ENCODE measurements at regions not wholly inside any gene's neighbourhood (a gene's known extent, or its start where the extent isn't known, plus 50 kb on each side); places are given as distances from the start of the nearest gene placed in this dataset.

- Mint-ChIP-seq H3K36me3 (peaks cover 0 to 13% (median 5%) of the 10 kb centered on the region in 3 donors), H3K4me1 (peaks cover 19 to 50% (median 25%) of the 10 kb centered on the region in 3 donors), H3K4me3 (peak overlapping the region; percentile 28 to 77 (median 66)), H3K27ac (peak overlapping the region in 2 of 8 donors; percentile 3 to 40), H3K27me3 (peaks cover 0 to 26% of the 10 kb centered on the region in 2 donors), H3K9me3 (peaks cover 0 to 4% (median 0%) of the 10 kb centered on the region in 5 donors)
- Histone ChIP-seq H3K9me3 (ENCODE audit: low read length) (no peaks in the 10 kb centered on the region), H3K27me3 (ENCODE audit: insufficient read depth, low read length, poor library complexity, severe bottlenecking) (no peaks in the 10 kb centered on the region), H3K4me3 (ENCODE audit: low read length) (peak overlapping the region; percentile 27), H3K36me3 (ENCODE audit: insufficient read depth, low read length) (no peaks in the 10 kb centered on the region), H3K27ac (ENCODE audit: low read depth, low read length) (no peak overlapping the region), H3K4me1 (ENCODE audit: insufficient read depth, low read length) (peaks cover 8% of the 10 kb centered on the region)
- POLR2A ChIA-PET: no interaction called here
- no peak for DNase-seq
- CTCF ChIA-PET: no interaction called here
Observed at GRCh38 chr10:60572511-60573194, 183.0 kb upstream of the ANK3 start.

DNA sequence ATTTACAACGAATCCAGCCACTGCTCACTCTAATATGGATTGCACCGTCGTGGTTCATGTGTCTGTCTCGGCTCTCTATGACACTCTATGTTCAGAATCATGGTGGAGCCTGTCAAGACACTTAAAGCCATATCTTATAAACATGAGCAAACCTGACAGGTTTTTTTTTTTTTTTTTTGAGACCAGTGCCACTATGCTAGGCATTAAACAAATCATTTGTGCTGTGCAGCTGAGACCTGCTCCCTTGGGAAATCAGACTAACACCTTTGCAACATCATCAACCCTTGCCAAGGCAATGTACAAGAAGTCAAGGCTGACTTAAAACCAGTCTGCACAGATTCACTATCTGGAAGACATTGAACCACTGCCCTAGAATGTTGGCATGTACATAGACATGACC, 181.2 kb upstream of the ANK3 start:
- H3K9me3 ChIP-seq (ENCODE audit: low read length): no peaks in the 10 kb centered on the region
- no peaks in the 10 kb centered on the region for H3K36me3 ChIP-seq (ENCODE audit: insufficient read depth, low read length)
- no peaks in the 10 kb centered on the region for H3K27me3 ChIP-seq (ENCODE audit: insufficient read depth, low read length, poor library complexity, severe bottlenecking)
- H3K27ac ChIP-seq (ENCODE audit: low read depth, low read length): no peak overlapping the region
- DNase-seq: no peak
- Mint-ChIP-seq H3K4me3 (no peak overlapping the region), H3K4me1 (peaks cover 15 to 53% (median 16%) of the 10 kb centered on the region in 3 donors), H3K27ac (no peak overlapping the region), H3K9me3 (peaks cover 0 to 3% (median 0%) of the 10 kb centered on the region in 5 donors), H3K36me3 (peaks cover 0 to 11% (median 9%) of the 10 kb centered on the region in 3 donors), H3K27me3 (peaks cover 0 to 26% of the 10 kb centered on the region in 2 donors)
- ChIA-PET CTCF (no interaction called here), POLR2A (no interaction called here)
- peaks cover 8% of the 10 kb centered on the region for H3K4me1 ChIP-seq (ENCODE audit: insufficient read depth, low read length)
- H3K4me3 ChIP-seq (ENCODE audit: low read length): no peak overlapping the region

DNA sequence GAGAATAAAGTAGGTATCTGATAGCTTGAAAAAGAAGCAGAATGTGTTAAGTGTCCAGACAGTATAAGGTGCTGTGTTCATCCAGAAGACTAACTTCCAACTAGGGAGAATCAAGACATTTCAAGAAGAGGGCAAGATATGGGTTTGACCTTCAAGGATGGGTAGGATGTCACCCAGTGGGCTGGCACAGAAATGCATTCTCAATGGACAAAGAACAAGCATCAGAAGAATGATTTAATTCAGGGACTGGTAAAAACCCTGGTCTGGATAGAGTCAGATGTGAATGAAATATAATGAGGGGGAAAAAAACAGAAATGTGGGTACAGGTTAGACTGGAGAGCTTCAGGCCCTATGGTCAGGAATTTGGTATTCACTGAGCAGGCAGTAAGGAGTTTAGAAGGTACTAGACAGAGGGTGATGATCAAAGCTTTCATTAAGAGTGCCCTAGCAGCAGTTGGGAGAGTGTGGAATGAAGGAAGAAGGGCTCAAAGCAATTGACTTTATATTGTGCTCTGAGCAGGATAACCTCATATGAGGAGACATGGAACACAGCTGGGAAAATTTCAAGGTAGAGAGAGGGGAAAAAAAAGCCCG, 180.7 kb upstream of the ANK3 start:
- no peaks in the 10 kb centered on the region for H3K27me3 ChIP-seq (ENCODE audit: insufficient read depth, low read length, poor library complexity, severe bottlenecking)
- Mint-ChIP-seq H3K4me3 (no peak overlapping the region), H3K36me3 (peaks cover 0 to 11% (median 9%) of the 10 kb centered on the region in 3 donors), H3K27ac (no peak overlapping the region), H3K4me1 (peaks cover 15 to 52% (median 16%) of the 10 kb centered on the region in 3 donors), H3K27me3 (peaks cover 0 to 26% of the 10 kb centered on the region in 2 donors), H3K9me3 (peaks cover 0 to 3% (median 0%) of the 10 kb centered on the region in 5 donors)
- H3K27ac ChIP-seq (ENCODE audit: low read depth, low read length): no peak overlapping the region
- POLR2A ChIA-PET: no interaction called here
- H3K4me1 ChIP-seq (ENCODE audit: insufficient read depth, low read length): peaks cover 8% of the 10 kb centered on the region
- no peak overlapping the region for H3K4me3 ChIP-seq (ENCODE audit: low read length)
- DNase-seq: no peak
- CTCF ChIA-PET: no interaction called here
- no peaks in the 10 kb centered on the region for H3K9me3 ChIP-seq (ENCODE audit: low read length)
- H3K36me3 ChIP-seq (ENCODE audit: insufficient read depth, low read length): no peaks in the 10 kb centered on the region

DNA sequence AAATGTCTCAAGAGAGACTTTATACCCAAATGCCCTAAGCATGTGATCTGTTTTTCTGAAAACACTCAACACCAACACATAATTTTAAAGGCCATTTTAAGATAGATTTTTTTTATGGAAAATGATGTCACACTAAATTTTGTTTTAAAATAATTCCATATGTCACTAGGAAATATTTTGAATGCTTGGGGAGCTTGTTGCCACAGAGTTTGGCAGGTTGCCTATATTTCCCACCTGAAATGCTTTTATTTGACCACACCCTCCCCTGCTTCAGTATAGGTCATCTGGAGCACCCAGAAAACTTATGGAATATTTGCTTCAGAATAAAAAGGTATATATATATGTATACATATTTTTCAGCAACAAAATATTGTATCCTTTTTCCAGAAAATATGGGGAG, 180.0 kb upstream of the ANK3 start:
- H3K4me1 Mint-ChIP-seq: peaks cover 15 to 52% (median 16%) of the 10 kb centered on the region in 3 donors
- POLR2A ChIA-PET: no interaction called here
- CTCF ChIA-PET: no interaction called here

GRCh38 chr10:60566096-60566495, 176.4 kb upstream of the ANK3 start:
- Histone ChIP-seq H3K27ac (ENCODE audit: low read depth, low read length) (no peak overlapping the region), H3K4me1 (ENCODE audit: insufficient read depth, low read length) (no peaks in the 10 kb centered on the region), H3K27me3 (ENCODE audit: insufficient read depth, low read length, poor library complexity, severe bottlenecking) (no peaks in the 10 kb centered on the region), H3K36me3 (ENCODE audit: insufficient read depth, low read length) (no peaks in the 10 kb centered on the region), H3K4me3 (ENCODE audit: low read length) (no peak overlapping the region), H3K9me3 (ENCODE audit: low read length) (no peaks in the 10 kb centered on the region)
- ChIA-PET POLR2A (no interaction called here), CTCF (no interaction called here)
- Mint-ChIP-seq H3K36me3 (peaks cover 0 to 13% (median 9%) of the 10 kb centered on the region in 3 donors), H3K4me3 (no peak overlapping the region), H3K27me3 (peaks cover 0 to 8% of the 10 kb centered on the region in 2 donors), H3K27ac (no peak overlapping the region), H3K9me3 (peaks cover 0 to 3% (median 0%) of the 10 kb centered on the region in 5 donors), H3K4me1 (peaks cover 0 to 30% (median 3%) of the 10 kb centered on the region in 3 donors)
- no peak for DNase-seq

More for the DNA sequence above, 180.0 kb upstream of the ANK3 start:
- H3K4me3 ChIP-seq (ENCODE audit: low read length): no peak overlapping the region
- Mint-ChIP-seq H3K36me3 (peaks cover 0 to 13% (median 9%) of the 10 kb centered on the region in 3 donors), H3K27ac (no peak overlapping the region), H3K9me3 (peaks cover 0 to 3% (median 0%) of the 10 kb centered on the region in 5 donors), H3K4me3 (no peak overlapping the region), H3K27me3 (peaks cover 0 to 26% of the 10 kb centered on the region in 2 donors)
- H3K4me1 ChIP-seq (ENCODE audit: insufficient read depth, low read length): peaks cover 8% of the 10 kb centered on the region
- H3K9me3 ChIP-seq (ENCODE audit: low read length): no peaks in the 10 kb centered on the region
- no peak for DNase-seq
- no peak overlapping the region for H3K27ac ChIP-seq (ENCODE audit: low read depth, low read length)
- H3K36me3 ChIP-seq (ENCODE audit: insufficient read depth, low read length): no peaks in the 10 kb centered on the region
- H3K27me3 ChIP-seq (ENCODE audit: insufficient read depth, low read length, poor library complexity, severe bottlenecking): no peaks in the 10 kb centered on the region

DNA sequence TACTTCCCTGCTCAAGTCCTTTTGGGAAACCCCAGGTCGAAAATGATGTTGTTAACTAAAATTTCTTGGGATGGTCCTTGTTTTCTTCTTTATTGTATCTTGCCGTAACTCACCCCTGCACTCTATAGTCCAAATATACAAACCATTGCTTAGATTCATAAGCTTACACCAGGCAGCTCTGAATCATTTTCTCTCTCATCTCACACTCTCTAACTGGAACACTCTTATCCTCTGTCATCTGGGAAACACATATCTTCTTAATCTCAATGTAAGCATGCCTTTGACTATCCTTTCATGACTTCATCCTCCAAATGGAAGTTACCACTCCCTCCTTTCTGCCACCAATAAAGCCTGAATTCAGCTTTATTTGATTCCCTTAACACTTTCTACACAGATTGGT, 175.8 kb upstream of the ANK3 start:
- ChIA-PET POLR2A (no interaction called here), CTCF (no interaction called here)
- Histone ChIP-seq H3K27ac (ENCODE audit: low read depth, low read length) (no peak overlapping the region), H3K36me3 (ENCODE audit: insufficient read depth, low read length) (no peaks in the 10 kb centered on the region), H3K27me3 (ENCODE audit: insufficient read depth, low read length, poor library complexity, severe bottlenecking) (no peaks in the 10 kb centered on the region), H3K4me1 (ENCODE audit: insufficient read depth, low read length) (no peaks in the 10 kb centered on the region), H3K9me3 (ENCODE audit: low read length) (no peaks in the 10 kb centered on the region), H3K4me3 (ENCODE audit: low read length) (no peak overlapping the region)
- Mint-ChIP-seq H3K4me3 (no peak overlapping the region), H3K36me3 (peaks cover 0 to 13% (median 9%) of the 10 kb centered on the region in 3 donors), H3K27me3 (peaks cover 0 to 6% of the 10 kb centered on the region in 2 donors), H3K9me3 (peaks cover 0 to 3% (median 0%) of the 10 kb centered on the region in 5 donors), H3K4me1 (peaks cover 0 to 28% (median 3%) of the 10 kb centered on the region in 3 donors), H3K27ac (no peak overlapping the region)
- no peak for DNase-seq

DNA sequence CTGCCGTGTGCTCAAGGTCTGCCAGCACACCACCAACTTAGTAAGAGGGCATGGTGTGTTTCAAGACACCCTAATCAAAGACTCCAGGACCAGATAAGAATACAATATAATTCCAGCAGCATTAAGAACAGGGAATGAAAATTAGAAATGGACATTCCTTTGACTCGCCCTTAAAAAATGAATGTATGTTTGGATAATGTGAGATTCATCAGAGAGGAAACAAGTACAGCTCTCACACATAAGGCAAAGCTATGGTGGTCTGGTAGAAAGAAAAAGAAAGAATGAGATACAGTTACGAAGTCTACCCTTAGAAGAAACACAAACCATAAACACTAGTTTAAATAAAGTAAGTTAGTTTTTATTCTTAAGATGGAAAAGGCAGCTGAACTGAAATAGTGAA, 174.8 kb upstream of the ANK3 start:
- no peaks in the 10 kb centered on the region for H3K9me3 ChIP-seq (ENCODE audit: low read length)
- H3K9me3 Mint-ChIP-seq: peaks cover 0 to 3% (median 0%) of the 10 kb centered on the region in 5 donors
- no peaks in the 10 kb centered on the region for H3K36me3 ChIP-seq (ENCODE audit: insufficient read depth, low read length)
- no peak overlapping the region for H3K4me3 Mint-ChIP-seq
- ChIA-PET POLR2A (no interaction called here), CTCF (no interaction called here)
- no peaks in the 10 kb centered on the region for H3K4me1 ChIP-seq (ENCODE audit: insufficient read depth, low read length)
- no peak for DNase-seq
- H3K36me3 Mint-ChIP-seq: peaks cover 0 to 9% (median 7%) of the 10 kb centered on the region in 3 donors
- H3K27me3 Mint-ChIP-seq: no peaks in the 10 kb centered on the region
- H3K27ac Mint-ChIP-seq: no peak overlapping the region
- no peak overlapping the region for H3K27ac ChIP-seq (ENCODE audit: low read depth, low read length)
- H3K27me3 ChIP-seq (ENCODE audit: insufficient read depth, low read length, poor library complexity, severe bottlenecking): no peaks in the 10 kb centered on the region
- H3K4me3 ChIP-seq (ENCODE audit: low read length): no peak overlapping the region
- H3K4me1 Mint-ChIP-seq: peaks cover 0 to 22% (median 3%) of the 10 kb centered on the region in 3 donors

- Mint-ChIP-seq H3K4me1 (peaks cover 0 to 3% (median 0%) of the 10 kb centered on the region in 3 donors), H3K27ac (no peak overlapping the region), H3K9me3 (no peaks in the 10 kb centered on the region), H3K4me3 (no peak overlapping the region), H3K36me3 (peaks cover 0 to 7% (median 0%) of the 10 kb centered on the region in 3 donors), H3K27me3 (no peaks in the 10 kb centered on the region)
- no peak for DNase-seq
- Histone ChIP-seq H3K36me3 (ENCODE audit: insufficient read depth, low read length) (no peaks in the 10 kb centered on the region), H3K4me3 (ENCODE audit: low read length) (no peak overlapping the region), H3K9me3 (ENCODE audit: low read length) (no peaks in the 10 kb centered on the region), H3K27me3 (ENCODE audit: insufficient read depth, low read length, poor library complexity, severe bottlenecking) (no peaks in the 10 kb centered on the region), H3K27ac (ENCODE audit: low read depth, low read length) (no peak overlapping the region), H3K4me1 (ENCODE audit: insufficient read depth, low read length) (no peaks in the 10 kb centered on the region)
- ChIA-PET POLR2A (no interaction called here), CTCF (no interaction called here)
Observed at GRCh38 chr10:60560451-60560850, 170.8 kb upstream of the ANK3 start.
